B cell (primary cell): ENCODE measurements at regions not wholly inside any gene's neighbourhood (a gene's known extent, or its start where the extent isn't known, plus 50 kb on each side); places are given as distances from the start of the nearest gene placed in this dataset.

Experiments
- ATAC-seq: fragments of 200-7000 bp; cut with Tn5 transposase; one replicate; pipeline ENCODE4 v1.10.0; 2021; ENCODE audit warnings: low read depth, mild to moderate bottlenecking, moderate number of reproducible peaks, moderate library complexity
- CTCF ChIA-PET: fragments of 350-600 bp; sonication (Branson Sonifier 250); formaldehyde crosslinking; loops from one replicate; lab custom pipeline; 2021; ENCODE audit warnings: antibody characterized with exemption, inconsistent platforms; lab: Charles Lee
- POLR2A ChIA-PET: fragments of 350-600 bp; sonication (Branson Sonifier 250); formaldehyde crosslinking; loops from one replicate; lab custom pipeline; 2021; ENCODE audit warnings: antibody characterized with exemption; lab: Charles Lee
- DNase-seq: peaks from one replicate; pipeline ENCODE4 v3.0.0; 2013
- H2AFZ ChIP-seq: 2 replicates; pipeline ENCODE4 v1.6.1; 2012; ENCODE audit warnings: mild to moderate bottlenecking, low read depth, low read length; ENCODE audit not compliant: insufficient read depth, poor library complexity, severe bottlenecking
- H3K27ac ChIP-seq, 2 donors: 1 replicate in 1 of 2; 2 replicates in 1 of 2; pipeline ENCODE4 v1.5.1; 2012 to 2013; ENCODE audit warnings: low read length in 2 of 2, mild to moderate bottlenecking in 2 of 2, moderate library complexity in 1 of 2
- H3K27me3 ChIP-seq, 4 experiments: fragments of 200-600 bp in 1 of 4; sonication (generic) in 1 of 4; replicated peaks in 1 of 4; 1 replicate in 2 of 4; 2 replicates in 2 of 4; pipeline versions ENCODE4 v1.6.1 to v1.7.0; 2013 to 2016; ENCODE audit warnings: low read length in 3 of 4, mild to moderate bottlenecking in 2 of 4, mixed read lengths in 1 of 4, moderate library complexity in 1 of 4; ENCODE audit not compliant: insufficient read depth in 4 of 4, control insufficient read depth in 3 of 4; ENCODE audit errors: control extremely low read depth in 1 of 4
- H3K36me3 ChIP-seq, 2 experiments: replicated peaks in 1 of 2; 1 replicate in 1 of 2; 2 replicates in 1 of 2; pipeline versions ENCODE4 v1.6.1 to v1.7.1; 2013; ENCODE audit warnings: low read length in 1 of 2; ENCODE audit not compliant: insufficient read depth in 2 of 2, control insufficient read depth in 1 of 2; ENCODE audit errors: control extremely low read depth in 1 of 2, extremely low read depth in 1 of 2
- H3K4me1 ChIP-seq, 2 donors: fragments of 200-600 bp in 1 of 2; sonication (generic) in 1 of 2; 1 replicate in 1 of 2; 2 replicates in 1 of 2; pipeline versions ENCODE4 v1.5.1 to v1.6.1; 2013 to 2017; ENCODE audit warnings: low read length in 2 of 2; ENCODE audit not compliant: control insufficient read depth in 2 of 2, insufficient read depth in 2 of 2
- H3K4me2 ChIP-seq: replicated peaks from 2 replicates; pipeline ENCODE3; 2012; ENCODE audit warnings: mild to moderate bottlenecking, low read depth, low read length; ENCODE audit not compliant: poor library complexity, severe bottlenecking
- H3K4me3 ChIP-seq, 5 experiments: fragments of 200-600 bp in 1 of 5; sonication (generic) in 1 of 5; 1 replicate in 3 of 5; 2 replicates in 2 of 5; pipeline versions ENCODE4 v1.5.1 to v1.7.0; 2011 to 2016; ENCODE audit warnings: low read length in 4 of 5, mild to moderate bottlenecking in 4 of 5, low read depth in 2 of 5, control low read depth in 1 of 5, moderate library complexity in 1 of 5; ENCODE audit not compliant: insufficient read depth in 1 of 5; ENCODE audit errors: control extremely low read depth in 1 of 5, extremely low read depth in 1 of 5
- H3K79me2 ChIP-seq: fragments of 200-600 bp; sonication (generic); one replicate; pipeline ENCODE4 v1.6.0; 2016; ENCODE audit warnings: low read length; ENCODE audit not compliant: control insufficient read depth, insufficient read depth
- H3K9ac ChIP-seq: fragments of 200-600 bp; sonication (generic); 2 replicates; pipeline ENCODE4 v1.6.1; 2017; ENCODE audit warnings: mild to moderate bottlenecking, low read length, moderate library complexity
- H3K9me3 ChIP-seq, 3 donors: one replicate each; pipeline versions ENCODE4 v1.6.1 to v1.7.1; 2013; ENCODE audit warnings: low read length in 2 of 3; ENCODE audit not compliant: control insufficient read depth in 2 of 3, insufficient read depth in 1 of 3; ENCODE audit errors: control extremely low read depth in 1 of 3
- H4K20me1 ChIP-seq: 2 replicates; pipeline ENCODE4 v1.6.0; 2012; ENCODE audit warnings: mild to moderate bottlenecking, low read length; ENCODE audit not compliant: insufficient read depth, control insufficient read depth, poor library complexity, severe bottlenecking
- H3K27ac Mint-ChIP-seq: one replicate; pipeline ENCODE4 v1.8.0; 2021; ENCODE audit warnings: mixed read lengths
- H3K27me3 Mint-ChIP-seq: one replicate; pipeline ENCODE4 v1.8.0; 2021; ENCODE audit warnings: mixed read lengths
- H3K4me1 Mint-ChIP-seq: one replicate; pipeline ENCODE4 v1.8.0; 2021; ENCODE audit warnings: mixed read lengths
- H3K4me3 Mint-ChIP-seq: one replicate; pipeline ENCODE4 v1.8.0; 2021; ENCODE audit warnings: mixed read lengths
- H3K9me3 Mint-ChIP-seq: one replicate; pipeline ENCODE4 v1.8.0; 2022; ENCODE audit warnings: mixed read lengths; ENCODE audit not compliant: insufficient read depth
- CTCF ChIP-seq: fragments of 200-600 bp; IDR thresholded peaks from one replicate; pipeline ENCODE4 v1.8.0; 2022; ENCODE audit warnings: antibody characterized with exemption, mild to moderate bottlenecking
- EZH2 ChIP-seq: IDR thresholded peaks from 2 replicates; pipeline ENCODE4 v1.6.1; 2012; ENCODE audit warnings: borderline replicate concordance, low read depth, mild to moderate bottlenecking, moderate library complexity, low read length; ENCODE audit not compliant: insufficient read depth, poor library complexity, severe bottlenecking
- WGBS: methylation state at CpG from one replicate; pipeline ENCODE4 v1.1.5; 2013; ENCODE audit warnings: missing lambda C conversion rate; ENCODE audit not compliant: insufficient coverage; 5-methylcytosine and 5-hydroxymethylcytosine counted together
- intact Hi-C: fragments of 100-400 bp; cut with micrococcal nuclease; formaldehyde crosslinking; loops from one replicate; pipeline ENCODE4 v1.10.0; 2022

GRCh38 chr21:35441868-35442582 is 392.9 kb upstream of the RUNX1 start:
- Mint-ChIP-seq H3K4me3 (no peak overlapping the region), H3K9me3 (no peaks in the 10 kb centered on the region), H3K4me1 (peaks cover 43% of the 10 kb centered on the region), H3K27ac (no peak overlapping the region), H3K27me3 (no peaks in the 10 kb centered on the region)
- H2AFZ ChIP-seq, result no peak overlapping the region
- no peak overlapping the region for H3K9ac ChIP-seq
- H3K4me3 ChIP-seq, result no peak overlapping the region
- H3K27ac ChIP-seq, result no peak overlapping the region
- peaks cover 16 to 23% of the 10 kb centered on the region in 2 donors for H3K4me1 ChIP-seq
- H4K20me1 ChIP-seq, result no peaks in the 10 kb centered on the region
- POLR2A ChIA-PET, result no interaction called here
- H3K27me3 ChIP-seq, result no peaks in the 10 kb centered on the region
- intact Hi-C loops, result no loop called here
- ATAC-seq (no peak), DNase-seq (no peak)
- TF ChIP-seq EZH2 (no peak), CTCF (no peak)
- H3K36me3 ChIP-seq, result no peaks in the 10 kb centered on the region
- CTCF ChIA-PET, result no interaction called here
- 90% methylated on average over 4 of the region's 4 CpGs for WGBS
- no peaks in the 10 kb centered on the region for H3K9me3 ChIP-seq
- no peaks in the 10 kb centered on the region for H3K79me2 ChIP-seq
- H3K4me2 ChIP-seq, result no peak overlapping the region
